ENCODE measurements at regions not wholly inside any gene's neighbourhood (a gene's known extent, or its start where the extent isn't known, plus 50 kb on each side); places are given as distances from the start of the nearest gene placed in this dataset.

DNA sequence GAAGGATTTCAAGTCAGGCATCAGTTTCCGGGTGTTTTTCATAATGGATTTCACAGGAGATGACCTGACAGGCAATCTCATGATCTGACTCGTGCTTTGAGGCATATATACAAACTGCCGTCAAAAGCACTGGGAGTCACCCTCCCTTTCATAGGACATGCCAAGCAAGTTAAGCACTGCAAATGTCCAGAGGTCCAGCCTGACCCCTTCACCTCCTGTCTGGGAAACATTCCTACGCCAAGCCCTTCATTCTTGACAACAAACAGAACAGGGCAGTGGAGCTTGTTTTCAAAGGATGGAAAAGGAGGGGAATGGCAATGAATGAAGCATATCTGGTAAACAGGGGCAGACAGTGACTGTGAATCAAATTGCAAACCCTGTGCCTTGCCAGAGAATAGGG, 963.6 kb downstream of the BCL11A start:
- TF ChIP-seq, protein P1, sequence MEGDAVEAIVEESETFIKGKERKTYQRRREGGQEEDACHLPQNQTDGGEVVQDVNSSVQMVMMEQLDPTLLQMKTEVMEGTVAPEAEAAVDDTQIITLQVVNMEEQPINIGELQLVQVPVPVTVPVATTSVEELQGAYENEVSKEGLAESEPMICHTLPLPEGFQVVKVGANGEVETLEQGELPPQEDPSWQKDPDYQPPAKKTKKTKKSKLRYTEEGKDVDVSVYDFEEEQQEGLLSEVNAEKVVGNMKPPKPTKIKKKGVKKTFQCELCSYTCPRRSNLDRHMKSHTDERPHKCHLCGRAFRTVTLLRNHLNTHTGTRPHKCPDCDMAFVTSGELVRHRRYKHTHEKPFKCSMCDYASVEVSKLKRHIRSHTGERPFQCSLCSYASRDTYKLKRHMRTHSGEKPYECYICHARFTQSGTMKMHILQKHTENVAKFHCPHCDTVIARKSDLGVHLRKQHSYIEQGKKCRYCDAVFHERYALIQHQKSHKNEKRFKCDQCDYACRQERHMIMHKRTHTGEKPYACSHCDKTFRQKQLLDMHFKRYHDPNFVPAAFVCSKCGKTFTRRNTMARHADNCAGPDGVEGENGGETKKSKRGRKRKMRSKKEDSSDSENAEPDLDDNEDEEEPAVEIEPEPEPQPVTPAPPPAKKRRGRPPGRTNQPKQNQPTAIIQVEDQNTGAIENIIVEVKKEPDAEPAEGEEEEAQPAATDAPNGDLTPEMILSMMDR (conservative IDR thresholded peaks at IDR 0.05): no peak
- no peak for TF ChIP-seq EZH2 (IDR thresholded peaks at IDR 0.05; ENCODE audit: low read depth)

All from PC-9 (cell line).